AG09309 (cell line): ENCODE measurements at regions not wholly inside any gene's neighbourhood (a gene's known extent, or its start where the extent isn't known, plus 50 kb on each side); places are given as distances from the start of the nearest gene placed in this dataset.
"Not testable (repeated sequence)": the region's sequence is repeated elsewhere in the genome, so short reads cannot be mapped to it uniquely, and the experiment has no call there.

Experiments used
- DNase-seq: peaks from one replicate; pipeline ENCODE4 v3.0.0-alpha.2; 2010; ENCODE audit warnings: low read depth
- H3K4me3 ChIP-seq: 2 replicates; pipeline ENCODE4 v1.5.1; 2011; ENCODE audit warnings: mild to moderate bottlenecking, low read depth, low read length, moderate library complexity; ENCODE audit not compliant: control insufficient read depth

DNA sequence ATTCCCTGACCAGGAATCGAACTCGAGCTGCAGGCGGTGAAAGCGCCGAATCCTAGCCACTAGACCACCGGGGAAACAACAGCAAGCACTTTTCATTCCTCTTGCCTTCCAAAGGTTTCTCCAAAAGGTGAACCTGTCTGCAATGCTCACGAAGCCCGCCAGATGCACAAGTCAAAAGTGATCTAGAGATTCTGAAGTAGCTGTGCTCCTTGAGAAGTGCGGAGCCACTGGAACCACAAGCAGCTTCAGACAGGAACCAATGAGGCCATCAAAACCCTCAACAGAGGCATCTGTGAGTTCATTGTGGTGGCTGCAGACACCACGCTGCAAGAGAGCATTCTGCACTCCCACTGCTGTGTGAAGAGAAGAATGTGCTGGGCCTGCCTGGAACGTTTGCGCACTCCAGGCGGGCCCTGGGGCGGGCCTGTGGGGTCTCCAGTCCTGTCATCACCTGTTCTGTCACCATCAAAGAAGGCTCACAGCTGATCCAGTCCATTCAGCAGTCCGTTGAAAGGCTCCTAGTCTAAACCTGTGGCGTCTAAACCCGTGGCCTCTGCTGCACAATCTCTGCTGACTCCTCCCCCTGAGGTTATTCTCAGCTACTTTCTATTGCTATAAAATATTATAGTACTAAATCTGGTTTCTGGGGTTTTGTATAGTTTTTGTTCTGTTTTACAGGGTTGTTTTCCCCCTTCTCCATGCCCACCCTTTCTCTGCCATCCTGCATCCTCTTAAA, 89.5 kb upstream of the FCGR1A start:
- not testable (repeated sequence) for DNase-seq, H3K4me3 ChIP-seq

DNA sequence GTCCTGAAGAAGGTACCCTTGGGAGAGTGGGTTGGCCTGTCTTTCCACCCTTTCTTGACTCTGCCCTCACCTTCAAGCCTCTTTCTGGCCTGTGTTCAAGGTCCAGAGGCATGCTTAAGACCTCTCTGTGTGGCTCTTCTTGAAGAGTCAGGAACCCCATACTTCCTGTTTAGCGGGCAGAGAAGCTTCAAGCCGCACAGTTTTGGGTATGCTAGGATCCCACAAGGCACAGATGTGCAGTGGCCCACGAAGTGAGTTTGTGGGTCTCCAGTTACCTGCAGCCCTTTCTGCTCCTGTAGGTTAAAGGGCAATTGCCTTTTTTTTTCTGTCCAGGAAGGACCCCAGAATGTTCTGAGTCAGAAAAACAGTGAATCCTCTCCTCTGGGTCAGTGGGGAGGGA, 87.4 kb upstream of the FCGR1A start:
- H3K4me3 ChIP-seq, DNase-seq: not testable (repeated sequence)

DNA sequence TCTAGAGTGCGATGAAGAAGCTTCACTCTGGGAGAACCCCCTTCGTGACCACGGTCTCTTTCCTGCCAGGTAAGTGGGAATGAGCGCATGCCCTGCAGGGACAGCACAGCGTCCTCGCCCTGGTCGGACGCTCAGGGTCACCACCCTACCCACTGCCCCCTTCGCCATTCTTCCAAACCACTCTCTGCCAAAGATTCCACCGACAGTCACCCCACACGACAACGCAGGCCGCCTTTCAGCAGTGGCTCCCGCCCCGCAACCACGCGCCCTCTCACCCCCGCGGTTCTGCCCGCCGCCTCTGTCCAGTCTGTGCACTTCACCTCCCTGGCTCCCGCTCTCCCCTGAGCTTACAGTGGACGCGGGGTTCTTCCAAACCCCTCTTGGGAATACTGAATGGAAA, 82.3 kb upstream of the FCGR1A start:
- H3K4me3 ChIP-seq, DNase-seq: not testable (repeated sequence)

DNA sequence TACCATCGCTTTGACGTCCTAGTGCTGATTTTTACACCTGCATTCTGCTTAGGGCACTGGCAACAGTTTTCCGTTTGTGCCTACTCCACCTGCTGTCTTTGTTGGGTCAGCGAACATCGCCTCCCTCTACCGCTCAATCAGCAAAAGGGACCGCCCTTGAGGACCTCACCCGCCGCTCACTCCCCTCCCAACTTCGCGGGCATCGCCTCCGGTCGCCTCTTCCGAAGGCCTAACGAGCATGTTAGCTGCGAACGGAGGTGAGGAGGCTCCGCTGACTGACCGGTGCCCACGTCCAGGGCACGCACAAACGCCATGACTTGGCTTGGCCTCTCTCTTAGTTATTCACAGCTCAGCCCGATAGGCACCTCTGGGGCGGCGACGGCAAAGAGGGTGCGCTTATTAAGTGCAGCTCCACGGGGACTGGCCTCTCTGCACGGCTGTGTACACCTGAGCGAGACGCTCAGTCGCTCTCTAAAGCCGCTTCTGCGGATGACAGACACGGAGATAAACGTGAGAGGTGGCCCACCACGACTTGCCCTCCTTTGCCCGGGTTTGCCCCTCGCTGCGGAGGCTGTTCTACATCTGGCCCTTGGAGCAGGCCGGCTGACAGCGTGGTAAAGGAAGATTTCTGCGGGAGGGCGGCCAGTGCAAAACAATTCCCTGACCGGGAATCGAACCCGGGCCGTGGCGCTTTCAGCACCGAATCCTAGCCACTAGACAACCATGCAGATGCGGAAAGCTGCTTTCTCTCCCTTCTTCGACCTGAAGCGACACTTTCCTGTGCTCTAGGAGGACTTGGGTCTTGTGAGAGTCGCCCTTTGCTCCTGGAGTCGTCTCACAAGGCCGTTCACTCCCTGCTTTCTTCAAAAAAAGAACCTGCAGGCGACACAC, 81.6 kb upstream of the FCGR1A start:
- DNase-seq, H3K4me3 ChIP-seq: not testable (repeated sequence)

DNA sequence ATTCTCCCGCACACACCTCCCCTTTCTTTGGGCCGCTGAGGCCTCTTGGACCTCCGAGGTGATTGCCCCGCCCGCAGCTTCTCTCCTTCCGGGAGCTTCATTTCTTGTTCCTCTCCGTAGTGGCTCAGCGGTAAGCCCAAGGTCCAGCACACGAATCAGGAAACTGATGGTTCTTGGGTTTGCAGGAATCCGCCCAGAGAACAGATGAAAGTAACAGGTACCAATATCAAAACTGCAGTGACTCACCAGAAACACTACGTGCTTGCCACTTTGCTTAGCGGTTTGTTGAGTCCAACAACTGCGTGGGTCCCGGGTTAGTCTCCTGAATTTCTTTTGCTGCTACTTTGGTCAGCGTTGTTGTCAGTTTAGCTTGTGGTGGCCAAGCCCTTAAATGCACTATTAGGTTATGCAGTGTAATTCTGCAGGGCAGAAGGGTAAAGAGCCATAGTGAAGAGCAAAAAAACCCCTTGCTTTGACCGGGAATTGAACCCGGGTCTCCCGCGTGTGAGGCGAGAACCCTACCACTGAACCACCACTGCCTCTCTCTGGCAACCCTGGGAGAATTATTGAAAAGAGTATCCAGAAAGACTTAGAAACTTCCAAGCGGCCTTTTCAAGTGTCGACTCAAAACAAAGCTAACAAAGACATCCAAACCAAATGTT, 74.2 kb upstream of the FCGR1A start:
- not testable (repeated sequence) for H3K4me3 ChIP-seq, DNase-seq

DNA sequence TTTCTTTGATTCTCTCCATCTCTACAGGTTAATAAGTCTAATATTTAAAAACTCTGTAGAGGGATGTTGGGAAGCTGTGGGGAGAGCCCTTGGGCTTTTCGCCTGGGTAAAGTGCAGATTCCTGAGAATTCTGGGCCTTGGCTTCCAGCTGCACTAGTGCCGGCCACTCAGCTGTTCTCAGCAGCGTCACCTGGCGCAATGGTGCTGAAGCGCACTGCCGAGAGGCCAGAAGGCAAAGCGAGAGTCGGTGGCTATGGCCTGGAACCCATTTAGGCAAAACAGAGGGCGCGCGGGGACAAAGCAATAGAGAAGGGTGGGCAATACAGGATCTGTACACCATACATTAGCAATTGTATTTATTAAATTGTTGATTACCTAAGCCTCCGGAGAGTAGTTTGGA, 70.8 kb upstream of the FCGR1A start:
- not testable (repeated sequence) for DNase-seq, H3K4me3 ChIP-seq

DNA sequence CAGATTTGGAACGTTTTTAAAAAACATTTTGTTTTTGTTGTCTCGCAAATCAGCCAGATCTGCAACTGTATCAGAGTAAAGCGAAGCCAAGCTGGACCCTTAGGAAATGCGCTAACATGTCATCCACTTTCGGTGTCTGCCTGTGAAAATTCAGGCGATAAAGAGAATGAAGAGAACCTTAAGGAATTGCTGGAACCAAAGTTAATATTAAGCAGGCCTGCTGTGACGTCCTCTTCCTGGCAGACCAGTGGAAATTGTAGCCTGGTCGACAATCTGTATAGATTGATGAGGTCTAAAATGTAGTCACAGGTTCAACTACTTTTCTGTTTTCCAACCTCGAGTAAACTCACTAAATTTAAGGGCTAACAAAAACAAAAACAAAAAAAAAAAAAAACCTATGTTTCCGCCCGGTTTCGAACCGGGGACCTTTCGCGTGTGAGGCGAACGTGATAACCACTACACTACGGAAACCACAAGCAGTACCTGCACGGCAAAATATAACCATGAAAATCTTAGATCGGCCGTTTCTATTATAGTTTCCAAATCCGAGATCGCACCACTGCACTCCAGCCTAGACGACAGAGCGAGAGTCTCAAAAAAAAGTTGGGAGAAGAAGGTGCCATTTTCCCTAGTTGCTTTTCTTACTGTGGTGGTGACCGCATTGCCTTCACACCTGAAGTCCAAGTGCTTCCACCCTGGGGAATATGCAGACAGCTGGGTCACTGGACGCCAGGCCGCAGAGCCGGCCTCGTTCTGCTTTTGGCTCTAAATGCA, 70.2 kb upstream of the FCGR1A start:
- DNase-seq, H3K4me3 ChIP-seq: not testable (repeated sequence)

DNA sequence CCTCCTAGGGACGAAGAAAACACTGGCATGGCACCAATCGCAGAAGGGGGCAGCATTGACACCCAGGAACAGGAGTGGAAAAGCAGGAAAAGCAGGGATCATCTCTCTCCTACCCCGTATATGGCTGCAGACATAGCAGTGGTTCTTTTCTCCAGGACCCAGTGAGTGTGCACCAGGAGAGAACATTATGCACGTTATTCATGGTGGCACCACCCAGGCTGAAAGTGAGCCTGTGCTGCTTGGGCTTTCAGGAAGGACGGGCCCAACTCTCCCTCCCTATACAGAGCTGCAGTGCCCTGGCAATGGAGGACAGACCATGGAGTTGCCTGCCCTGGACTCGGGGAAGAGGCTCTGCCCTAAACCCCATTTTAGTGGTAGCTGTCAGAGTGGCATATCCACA, 69.0 kb upstream of the FCGR1A start:
- not testable (repeated sequence) for H3K4me3 ChIP-seq, DNase-seq

DNA sequence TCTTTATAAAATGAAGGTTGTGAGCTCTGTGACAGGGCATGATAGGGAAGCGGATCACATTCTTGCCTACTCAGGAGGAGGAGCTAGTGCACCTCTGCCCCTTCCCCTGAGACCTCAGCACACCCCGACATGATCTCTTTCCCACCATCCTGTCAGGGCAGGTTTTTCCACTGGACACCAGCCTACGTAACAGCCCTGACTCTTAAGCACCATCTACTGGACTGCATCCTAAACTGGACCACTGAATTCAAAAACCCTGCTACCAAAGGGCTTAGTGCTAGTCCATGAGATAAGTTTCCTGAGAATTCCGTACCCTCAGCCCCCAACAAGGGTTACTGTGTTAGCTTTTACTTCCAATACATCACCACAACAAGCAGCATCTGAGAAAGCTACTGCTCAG, 68.5 kb upstream of the FCGR1A start:
- DNase-seq, H3K4me3 ChIP-seq: not testable (repeated sequence)

DNA sequence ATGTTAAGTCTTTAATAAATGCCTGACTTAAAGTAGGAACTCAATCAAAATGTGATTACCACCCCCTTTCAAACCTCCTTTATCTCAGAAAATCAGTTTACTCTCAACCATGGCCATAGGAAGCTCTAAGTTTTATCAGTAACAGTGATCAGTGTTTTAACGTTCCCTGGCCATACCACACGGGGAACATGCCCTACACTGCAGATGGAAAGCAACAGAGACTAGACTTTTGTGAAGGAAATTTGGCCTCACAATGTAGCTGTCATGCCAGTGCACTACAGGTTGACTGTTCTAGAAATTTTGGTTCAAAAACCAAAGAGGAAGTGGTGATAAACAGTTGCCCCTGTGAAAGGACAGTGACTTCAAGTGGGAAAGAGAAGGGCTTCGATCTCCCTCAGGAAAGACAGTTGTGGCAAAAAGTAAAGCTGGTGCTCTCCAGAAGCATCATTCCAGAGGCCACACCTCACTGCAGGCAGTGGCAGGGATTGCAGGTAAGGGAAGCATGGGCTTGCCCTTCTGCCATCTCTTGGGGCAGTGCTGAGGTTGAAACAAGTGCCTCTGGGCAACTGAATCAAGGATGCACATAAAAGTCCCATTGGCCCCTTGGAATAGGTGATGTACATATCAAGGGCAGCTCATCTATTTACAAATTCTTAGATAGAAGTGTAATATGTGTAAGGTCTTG, 57.7 kb upstream of the FCGR1A start:
- DNase-seq, H3K4me3 ChIP-seq: not testable (repeated sequence)

DNA sequence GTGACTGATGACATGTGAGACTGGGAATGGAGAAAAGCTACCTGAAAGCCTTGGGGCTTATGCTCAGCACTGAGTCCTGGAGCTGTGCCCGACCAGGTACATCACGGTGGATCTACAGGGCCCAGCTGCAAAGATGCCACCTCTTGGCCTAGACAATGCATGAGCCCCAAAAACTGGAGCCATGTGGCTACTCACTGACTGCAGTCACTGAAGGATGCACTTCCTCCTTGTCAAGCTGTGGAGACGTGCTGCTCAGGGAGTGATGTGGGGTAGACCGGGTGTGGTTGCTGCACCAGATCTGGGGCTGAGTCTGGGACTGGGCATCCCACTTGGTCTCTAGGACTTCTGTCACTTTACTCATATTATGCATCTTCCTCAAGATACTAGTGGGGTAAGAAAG, 55.8 kb upstream of the FCGR1A start:
- H3K4me3 ChIP-seq, DNase-seq: not testable (repeated sequence)

DNA sequence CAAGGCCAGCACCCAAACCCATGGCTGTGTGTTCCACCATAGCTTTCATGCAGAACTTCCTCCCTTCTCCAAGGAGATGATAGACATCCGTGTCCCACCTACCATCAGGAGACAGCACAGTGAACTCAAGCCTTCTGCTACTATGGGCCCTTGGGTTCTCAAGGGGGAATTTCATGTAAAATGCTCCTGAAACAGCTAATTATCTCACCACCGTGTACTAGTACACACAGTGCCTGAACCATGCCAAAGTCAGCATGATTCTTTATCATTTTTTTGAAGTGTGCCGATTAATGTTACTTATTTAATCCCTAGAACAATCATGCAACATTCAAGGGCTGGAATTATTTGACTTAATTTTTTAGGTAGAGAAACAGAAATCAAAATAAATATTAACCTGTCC, 53.9 kb upstream of the FCGR1A start:
- DNase-seq, H3K4me3 ChIP-seq: not testable (repeated sequence)
